HCT116 (cell line): ENCODE measurements at regions not wholly inside any gene's neighbourhood (a gene's known extent, or its start where the extent isn't known, plus 50 kb on each side); places are given as distances from the start of the nearest gene placed in this dataset.

Experiments
- CEBPB ChIP-seq: IDR thresholded peaks from 2 replicates; pipeline ENCODE4 v1.6.1; 2012; ENCODE audit warnings: low read depth
- EGR1 ChIP-seq: IDR thresholded peaks from 2 replicates; pipeline ENCODE4 v1.6.1; 2012; ENCODE audit warnings: low read depth
- EZH2 ChIP-seq: fragments of 200-600 bp; sonication (generic); IDR thresholded peaks from 2 replicates; pipeline ENCODE4 v1.6.1; 2017; ENCODE audit warnings: antibody characterized with exemption, mixed run types
- JUND ChIP-seq: IDR thresholded peaks from 2 replicates; pipeline ENCODE4 v1.6.1; 2012
- POLR2A ChIP-seq: IDR thresholded peaks from 2 replicates; pipeline ENCODE4 v1.7.0; 2011; ENCODE audit warnings: borderline replicate concordance; ENCODE audit not compliant: insufficient read depth, insufficient read length; ENCODE audit errors: extremely low read depth
- POLR2AphosphoS5 ChIP-seq: IDR thresholded peaks from 2 replicates; pipeline ENCODE4 v1.6.1; 2011; ENCODE audit warnings: mild to moderate bottlenecking, low read depth, low read length, moderate library complexity
- RAD21 ChIP-seq: IDR thresholded peaks from 2 replicates; pipeline ENCODE4 v1.6.1; 2012; ENCODE audit warnings: low read depth, mild to moderate bottlenecking
- SIN3A ChIP-seq: IDR thresholded peaks from 2 replicates; pipeline ENCODE4 v1.6.1; 2012; ENCODE audit warnings: low read depth
- SP1 ChIP-seq: IDR thresholded peaks from 2 replicates; pipeline ENCODE4 v1.6.1; 2012; ENCODE audit warnings: low read depth
- ZNF274 ChIP-seq: fragments of 200-500 bp; sonication (Bioruptor generic); IDR thresholded peaks from 2 replicates; pipeline ENCODE4 v1.6.1; 2014; ENCODE audit warnings: mild to moderate bottlenecking, low read depth, low read length, inconsistent platforms
- TF ChIP-seq, protein P1 (sequence below), 3 experiments: fragments of 200-600 bp in 1 of 3; sonication (generic) in 1 of 3; IDR thresholded peaks in 2 of 3; conservative IDR thresholded peaks in 1 of 3; 2 replicates each; pipeline ENCODE4 v1.5.1; 2012 to 2017; ENCODE audit warnings: low read depth in 2 of 3, low read length in 2 of 3, antibody characterized with exemption in 1 of 3, borderline replicate concordance in 1 of 3, control low read depth in 1 of 3, mild to moderate bottlenecking in 1 of 3, mixed read lengths in 1 of 3, mixed run types in 1 of 3, moderate library complexity in 1 of 3; ENCODE audit not compliant: insufficient read depth in 1 of 3
- TF ChIP-seq, protein P2 (sequence below): IDR thresholded peaks from 2 replicates; pipeline ENCODE4 v1.6.1; 2012
- TF ChIP-seq, protein P3 (sequence below): IDR thresholded peaks from 2 replicates; pipeline ENCODE4 v1.6.1; 2012; ENCODE audit warnings: low read depth
- TF ChIP-seq, protein P4 (sequence below): IDR thresholded peaks from 2 replicates; pipeline ENCODE4 v1.6.1; 2011; ENCODE audit warnings: mild to moderate bottlenecking, low read length, moderate library complexity; ENCODE audit not compliant: insufficient replicate concordance; ENCODE audit errors: extremely low read depth

DNA sequence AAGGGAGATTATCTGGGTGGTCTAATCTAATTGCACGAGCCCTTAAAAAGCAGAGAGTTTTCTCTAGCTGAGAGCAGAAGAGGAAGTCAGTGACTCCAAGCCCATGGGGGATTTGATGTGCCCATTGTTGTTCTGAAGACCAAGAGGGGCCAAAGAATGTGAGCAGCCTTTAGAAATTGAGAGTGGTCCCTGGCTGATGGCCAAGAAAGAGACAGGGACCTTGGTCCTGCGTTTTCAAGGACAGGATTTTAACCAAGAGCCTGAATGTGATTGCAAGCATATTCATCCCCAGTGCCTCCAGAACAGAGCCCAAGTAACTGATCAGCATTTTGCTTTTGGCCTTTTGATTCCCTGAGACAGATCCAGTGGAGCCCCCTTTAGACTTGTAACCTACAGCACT, 1353.9 kb downstream of the AACS start:
- TF ChIP-seq POLR2A (no peak), JUND (no peak), SIN3A (no peak), SP1 (no peak), CEBPB (no peak), EZH2 (no peak), POLR2AphosphoS5 (no peak), ZNF274 (no peak), EGR1 (no peak), RAD21 (no peak)
- TF ChIP-seq, protein P1, sequence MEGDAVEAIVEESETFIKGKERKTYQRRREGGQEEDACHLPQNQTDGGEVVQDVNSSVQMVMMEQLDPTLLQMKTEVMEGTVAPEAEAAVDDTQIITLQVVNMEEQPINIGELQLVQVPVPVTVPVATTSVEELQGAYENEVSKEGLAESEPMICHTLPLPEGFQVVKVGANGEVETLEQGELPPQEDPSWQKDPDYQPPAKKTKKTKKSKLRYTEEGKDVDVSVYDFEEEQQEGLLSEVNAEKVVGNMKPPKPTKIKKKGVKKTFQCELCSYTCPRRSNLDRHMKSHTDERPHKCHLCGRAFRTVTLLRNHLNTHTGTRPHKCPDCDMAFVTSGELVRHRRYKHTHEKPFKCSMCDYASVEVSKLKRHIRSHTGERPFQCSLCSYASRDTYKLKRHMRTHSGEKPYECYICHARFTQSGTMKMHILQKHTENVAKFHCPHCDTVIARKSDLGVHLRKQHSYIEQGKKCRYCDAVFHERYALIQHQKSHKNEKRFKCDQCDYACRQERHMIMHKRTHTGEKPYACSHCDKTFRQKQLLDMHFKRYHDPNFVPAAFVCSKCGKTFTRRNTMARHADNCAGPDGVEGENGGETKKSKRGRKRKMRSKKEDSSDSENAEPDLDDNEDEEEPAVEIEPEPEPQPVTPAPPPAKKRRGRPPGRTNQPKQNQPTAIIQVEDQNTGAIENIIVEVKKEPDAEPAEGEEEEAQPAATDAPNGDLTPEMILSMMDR (IDR thresholded peaks at IDR 0.05 in 2 of 3, conservative IDR thresholded peaks at IDR 0.05 in 1 of 3; ENCODE audit: borderline replicate concordance in 1 of 3, insufficient read depth in 1 of 3, low read depth in 2 of 3, low read length in 2 of 3) = no peak
- TF ChIP-seq, protein P2, sequence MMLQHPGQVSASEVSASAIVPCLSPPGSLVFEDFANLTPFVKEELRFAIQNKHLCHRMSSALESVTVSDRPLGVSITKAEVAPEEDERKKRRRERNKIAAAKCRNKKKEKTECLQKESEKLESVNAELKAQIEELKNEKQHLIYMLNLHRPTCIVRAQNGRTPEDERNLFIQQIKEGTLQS = no peak
- TF ChIP-seq, protein P3, sequence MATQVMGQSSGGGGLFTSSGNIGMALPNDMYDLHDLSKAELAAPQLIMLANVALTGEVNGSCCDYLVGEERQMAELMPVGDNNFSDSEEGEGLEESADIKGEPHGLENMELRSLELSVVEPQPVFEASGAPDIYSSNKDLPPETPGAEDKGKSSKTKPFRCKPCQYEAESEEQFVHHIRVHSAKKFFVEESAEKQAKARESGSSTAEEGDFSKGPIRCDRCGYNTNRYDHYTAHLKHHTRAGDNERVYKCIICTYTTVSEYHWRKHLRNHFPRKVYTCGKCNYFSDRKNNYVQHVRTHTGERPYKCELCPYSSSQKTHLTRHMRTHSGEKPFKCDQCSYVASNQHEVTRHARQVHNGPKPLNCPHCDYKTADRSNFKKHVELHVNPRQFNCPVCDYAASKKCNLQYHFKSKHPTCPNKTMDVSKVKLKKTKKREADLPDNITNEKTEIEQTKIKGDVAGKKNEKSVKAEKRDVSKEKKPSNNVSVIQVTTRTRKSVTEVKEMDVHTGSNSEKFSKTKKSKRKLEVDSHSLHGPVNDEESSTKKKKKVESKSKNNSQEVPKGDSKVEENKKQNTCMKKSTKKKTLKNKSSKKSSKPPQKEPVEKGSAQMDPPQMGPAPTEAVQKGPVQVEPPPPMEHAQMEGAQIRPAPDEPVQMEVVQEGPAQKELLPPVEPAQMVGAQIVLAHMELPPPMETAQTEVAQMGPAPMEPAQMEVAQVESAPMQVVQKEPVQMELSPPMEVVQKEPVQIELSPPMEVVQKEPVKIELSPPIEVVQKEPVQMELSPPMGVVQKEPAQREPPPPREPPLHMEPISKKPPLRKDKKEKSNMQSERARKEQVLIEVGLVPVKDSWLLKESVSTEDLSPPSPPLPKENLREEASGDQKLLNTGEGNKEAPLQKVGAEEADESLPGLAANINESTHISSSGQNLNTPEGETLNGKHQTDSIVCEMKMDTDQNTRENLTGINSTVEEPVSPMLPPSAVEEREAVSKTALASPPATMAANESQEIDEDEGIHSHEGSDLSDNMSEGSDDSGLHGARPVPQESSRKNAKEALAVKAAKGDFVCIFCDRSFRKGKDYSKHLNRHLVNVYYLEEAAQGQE = no peak
- TF ChIP-seq, protein P4, sequence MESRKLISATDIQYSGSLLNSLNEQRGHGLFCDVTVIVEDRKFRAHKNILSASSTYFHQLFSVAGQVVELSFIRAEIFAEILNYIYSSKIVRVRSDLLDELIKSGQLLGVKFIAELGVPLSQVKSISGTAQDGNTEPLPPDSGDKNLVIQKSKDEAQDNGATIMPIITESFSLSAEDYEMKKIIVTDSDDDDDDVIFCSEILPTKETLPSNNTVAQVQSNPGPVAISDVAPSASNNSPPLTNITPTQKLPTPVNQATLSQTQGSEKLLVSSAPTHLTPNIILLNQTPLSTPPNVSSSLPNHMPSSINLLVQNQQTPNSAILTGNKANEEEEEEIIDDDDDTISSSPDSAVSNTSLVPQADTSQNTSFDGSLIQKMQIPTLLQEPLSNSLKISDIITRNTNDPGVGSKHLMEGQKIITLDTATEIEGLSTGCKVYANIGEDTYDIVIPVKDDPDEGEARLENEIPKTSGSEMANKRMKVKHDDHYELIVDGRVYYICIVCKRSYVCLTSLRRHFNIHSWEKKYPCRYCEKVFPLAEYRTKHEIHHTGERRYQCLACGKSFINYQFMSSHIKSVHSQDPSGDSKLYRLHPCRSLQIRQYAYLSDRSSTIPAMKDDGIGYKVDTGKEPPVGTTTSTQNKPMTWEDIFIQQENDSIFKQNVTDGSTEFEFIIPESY = no peak
